ENCODE measurements at regions not wholly inside any gene's neighbourhood (a gene's known extent, or its start where the extent isn't known, plus 50 kb on each side); places are given as distances from the start of the nearest gene placed in this dataset.

DNA sequence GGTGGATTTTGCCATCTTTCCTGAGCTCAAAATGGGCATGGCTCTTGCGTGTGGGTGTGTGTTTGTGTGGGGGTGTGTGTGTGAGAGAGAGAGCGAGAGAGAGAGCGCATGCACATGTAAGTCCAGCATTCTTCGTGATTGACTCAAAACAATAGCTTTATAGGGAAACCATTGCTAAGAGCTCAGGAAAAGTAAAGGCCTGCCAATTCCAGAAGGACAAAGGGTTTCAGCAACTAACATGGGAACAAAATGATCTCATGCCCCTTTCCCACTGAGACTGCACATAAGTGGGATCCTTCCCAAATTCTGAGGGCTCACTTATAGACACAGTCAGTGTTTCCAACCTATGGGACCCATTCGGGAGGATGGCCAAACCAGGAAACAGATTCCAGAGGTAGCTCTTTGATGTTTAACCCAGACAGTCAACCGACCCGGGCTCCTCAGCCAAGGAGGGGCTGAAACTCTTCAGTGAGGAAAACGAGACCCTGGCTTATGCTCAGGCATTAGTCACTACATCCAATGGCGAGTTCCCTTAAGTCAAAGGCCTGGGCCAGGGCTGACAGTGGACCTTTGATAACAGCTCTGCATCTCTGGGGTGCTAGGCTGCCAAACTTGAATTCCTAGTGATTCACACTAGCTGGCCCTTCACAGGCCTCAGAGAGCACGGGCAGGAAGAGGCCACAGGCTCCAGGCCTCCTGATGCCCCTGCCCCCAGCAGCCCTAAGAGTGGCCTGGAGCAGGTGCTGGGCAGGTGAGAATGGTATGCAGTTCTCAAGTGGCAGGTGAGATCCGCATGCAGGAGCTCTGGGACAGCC, 305.0 kb upstream of the C2CD4B start:
- no peak overlapping the region for H3K4me3 ChIP-seq (ENCODE audit: control insufficient read depth in 2 of 3, extremely low read depth in 1 of 3, insufficient read depth in 2 of 3, low read depth in 1 of 3, low read length in 3 of 3)
- H3K36me3 ChIP-seq (ENCODE audit: control insufficient read depth in 2 of 2, extremely low read depth in 1 of 2, insufficient read depth in 2 of 2, low read length in 2 of 2): no peaks in the 10 kb centered on the region
- H3K27me3 ChIP-seq (ENCODE audit: control insufficient read depth, extremely low read depth, insufficient read depth, low read length): no peaks in the 10 kb centered on the region
- no peaks in the 10 kb centered on the region for H3K9me3 ChIP-seq (ENCODE audit: control insufficient read depth, low read depth, low read length)
- no peaks in the 10 kb centered on the region for H3K9me1 ChIP-seq (ENCODE audit: control insufficient read depth, extremely low read depth, insufficient read depth, low read length)
- no peak overlapping the region for H3K4me2 ChIP-seq (ENCODE audit: control insufficient read depth, extremely low read depth, insufficient read depth, low read depth, low read length)
- TF ChIP-seq, protein P1, sequence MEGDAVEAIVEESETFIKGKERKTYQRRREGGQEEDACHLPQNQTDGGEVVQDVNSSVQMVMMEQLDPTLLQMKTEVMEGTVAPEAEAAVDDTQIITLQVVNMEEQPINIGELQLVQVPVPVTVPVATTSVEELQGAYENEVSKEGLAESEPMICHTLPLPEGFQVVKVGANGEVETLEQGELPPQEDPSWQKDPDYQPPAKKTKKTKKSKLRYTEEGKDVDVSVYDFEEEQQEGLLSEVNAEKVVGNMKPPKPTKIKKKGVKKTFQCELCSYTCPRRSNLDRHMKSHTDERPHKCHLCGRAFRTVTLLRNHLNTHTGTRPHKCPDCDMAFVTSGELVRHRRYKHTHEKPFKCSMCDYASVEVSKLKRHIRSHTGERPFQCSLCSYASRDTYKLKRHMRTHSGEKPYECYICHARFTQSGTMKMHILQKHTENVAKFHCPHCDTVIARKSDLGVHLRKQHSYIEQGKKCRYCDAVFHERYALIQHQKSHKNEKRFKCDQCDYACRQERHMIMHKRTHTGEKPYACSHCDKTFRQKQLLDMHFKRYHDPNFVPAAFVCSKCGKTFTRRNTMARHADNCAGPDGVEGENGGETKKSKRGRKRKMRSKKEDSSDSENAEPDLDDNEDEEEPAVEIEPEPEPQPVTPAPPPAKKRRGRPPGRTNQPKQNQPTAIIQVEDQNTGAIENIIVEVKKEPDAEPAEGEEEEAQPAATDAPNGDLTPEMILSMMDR (optimal IDR thresholded peaks at IDR 0.05 in 1 of 3, IDR thresholded peaks at IDR 0.05 in 1 of 3, conservative IDR thresholded peaks at IDR 0.05 in 1 of 3; ENCODE audit: extremely low read depth in 1 of 3, insufficient read depth in 2 of 3, low read length in 3 of 3): no peak
- no peak for TF ChIP-seq EZH2 (IDR thresholded peaks at IDR 0.05; ENCODE audit: low read length)
- H3K27ac ChIP-seq (ENCODE audit: control insufficient read depth, insufficient read depth, low read length): no peak overlapping the region
- H3K4me1 ChIP-seq (ENCODE audit: control insufficient read depth, extremely low read depth, insufficient read depth, low read length): no peaks in the 10 kb centered on the region
- H3K79me2 ChIP-seq (ENCODE audit: control insufficient read depth, insufficient read depth, low read length): no peaks in the 10 kb centered on the region
- H3K9ac ChIP-seq (ENCODE audit: control insufficient read depth, extremely low read depth, insufficient read depth, low read length): no peak overlapping the region
- no peak for DNase-seq (ENCODE audit: low read depth, low spot score)
- FAIRE-seq: no peak
- no peak overlapping the region for H2AFZ ChIP-seq (ENCODE audit: control insufficient read depth, low read length)
- no peaks in the 10 kb centered on the region for H4K20me1 ChIP-seq (ENCODE audit: control insufficient read depth, extremely low read depth, insufficient read depth, low read length)
- dilution Hi-C loops (cut with MboI; ENCODE audit: extremely low pct_ligation_motif_present, low sequenced_read_pairs): no loop called here

DNA sequence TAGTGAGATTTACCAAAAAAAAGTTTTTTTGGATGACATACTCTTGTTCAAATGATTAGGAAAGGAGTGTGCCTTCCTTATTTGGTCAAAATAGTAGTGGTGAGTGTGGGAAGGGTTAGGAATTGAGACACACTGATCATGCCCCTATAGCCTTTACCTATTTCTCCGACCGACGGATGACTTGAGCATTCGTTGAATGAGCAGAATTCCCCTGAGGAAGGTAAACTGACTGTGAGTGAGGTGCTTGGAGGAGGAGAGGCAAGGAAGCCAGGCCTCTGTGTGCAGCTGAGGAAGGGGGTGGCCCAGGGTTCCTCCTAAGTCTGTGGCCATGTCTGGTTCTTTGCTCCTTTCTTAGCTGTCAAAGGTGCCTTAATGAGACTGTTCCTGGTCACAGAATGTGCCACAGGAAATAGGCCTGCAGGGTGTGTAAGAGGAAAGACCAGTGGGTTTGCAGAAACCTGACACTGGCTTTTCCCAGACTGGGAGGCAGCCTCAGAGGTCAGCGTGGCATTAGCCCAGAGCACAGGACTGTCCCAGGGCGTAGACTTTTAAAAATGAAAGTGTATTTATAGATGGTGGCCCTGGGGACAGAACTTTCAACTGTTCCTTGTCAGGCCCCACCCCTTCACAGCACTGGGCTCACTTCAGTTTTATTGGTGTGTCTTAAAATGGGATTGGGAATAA, 307.7 kb upstream of the C2CD4B start:
- Histone ChIP-seq H3K4me3 (ENCODE audit: control insufficient read depth in 2 of 3, extremely low read depth in 1 of 3, insufficient read depth in 2 of 3, low read depth in 1 of 3, low read length in 3 of 3) (no peak overlapping the region), H4K20me1 (ENCODE audit: control insufficient read depth, extremely low read depth, insufficient read depth, low read length) (no peaks in the 10 kb centered on the region), H3K27ac (ENCODE audit: control insufficient read depth, insufficient read depth, low read length) (no peak overlapping the region), H3K9me3 (ENCODE audit: control insufficient read depth, low read depth, low read length) (no peaks in the 10 kb centered on the region), H3K9ac (ENCODE audit: control insufficient read depth, extremely low read depth, insufficient read depth, low read length) (no peak overlapping the region), H3K4me1 (ENCODE audit: control insufficient read depth, extremely low read depth, insufficient read depth, low read length) (no peaks in the 10 kb centered on the region), H3K36me3 (ENCODE audit: control insufficient read depth in 2 of 2, extremely low read depth in 1 of 2, insufficient read depth in 2 of 2, low read length in 2 of 2) (no peaks in the 10 kb centered on the region), H3K79me2 (ENCODE audit: control insufficient read depth, insufficient read depth, low read length) (no peaks in the 10 kb centered on the region), H2AFZ (ENCODE audit: control insufficient read depth, low read length) (no peak overlapping the region), H3K27me3 (ENCODE audit: control insufficient read depth, extremely low read depth, insufficient read depth, low read length) (no peaks in the 10 kb centered on the region), H3K4me2 (ENCODE audit: control insufficient read depth, extremely low read depth, insufficient read depth, low read depth, low read length) (no peak overlapping the region), H3K9me1 (ENCODE audit: control insufficient read depth, extremely low read depth, insufficient read depth, low read length) (no peaks in the 10 kb centered on the region)
- dilution Hi-C loops (cut with MboI; ENCODE audit: extremely low pct_ligation_motif_present, low sequenced_read_pairs): no loop called here
- DNase-seq (ENCODE audit: low read depth, low spot score): no peak
- no peak for FAIRE-seq
- TF ChIP-seq EZH2 (IDR thresholded peaks at IDR 0.05; ENCODE audit: low read length): no peak
- TF ChIP-seq, protein P1 (optimal IDR thresholded peaks at IDR 0.05 in 1 of 3, IDR thresholded peaks at IDR 0.05 in 1 of 3, conservative IDR thresholded peaks at IDR 0.05 in 1 of 3; ENCODE audit: extremely low read depth in 1 of 3, insufficient read depth in 2 of 3, low read length in 3 of 3): no peak

Measured in keratinocyte (primary cell).